Keratinocyte (primary cell): ENCODE measurements at regions not wholly inside any gene's neighbourhood (a gene's known extent, or its start where the extent isn't known, plus 50 kb on each side); places are given as distances from the start of the nearest gene placed in this dataset.

Source experiments
- CTCF ChIP-seq, 3 experiments: IDR thresholded peaks in 1 of 3; conservative IDR thresholded peaks in 1 of 3; optimal IDR thresholded peaks in 1 of 3; 2 replicates in 2 of 3; 3 replicates in 1 of 3; pipeline versions ENCODE3 to v1.5.1; 2011; ENCODE audit warnings: low read length in 3 of 3, mild to moderate bottlenecking in 3 of 3, moderate library complexity in 2 of 3, control low read depth in 1 of 3, inconsistent platforms in 1 of 3; ENCODE audit not compliant: insufficient read depth in 2 of 3; ENCODE audit errors: extremely low read depth in 1 of 3
- EZH2 ChIP-seq: IDR thresholded peaks from one replicate; pipeline ENCODE4 v1.6.1; 2012; ENCODE audit warnings: inconsistent platforms, mild to moderate bottlenecking, low read length, moderate library complexity

- TF ChIP-seq CTCF (optimal IDR thresholded peaks at IDR 0.05 in 1 of 3, IDR thresholded peaks at IDR 0.05 in 1 of 3, conservative IDR thresholded peaks at IDR 0.05 in 1 of 3; ENCODE audit: extremely low read depth in 1 of 3, insufficient read depth in 2 of 3, low read length in 3 of 3) (no peak), EZH2 (no peak)
Measured at GRCh38 chr7:52243685-52244084, 791.7 kb upstream of the POM121L12 start.
